PC-9 (cell line): ENCODE measurements at regions not wholly inside any gene's neighbourhood (a gene's known extent, or its start where the extent isn't known, plus 50 kb on each side); places are given as distances from the start of the nearest gene placed in this dataset.

ENCODE experiments used
- BruUV-seq: library from RNA; stranded (reverse); fragments of 400-500 nt; replicated peaks from 2 replicates; lab custom pipeline; 2021; lab: Mats Ljungman, UMichigan
- CTCF ChIA-PET: fragments of 300-600 bp; sonication (Branson Sonifier 250); formaldehyde crosslinking; loops from one replicate; lab custom pipeline; 2022; ENCODE audit warnings: antibody characterized with exemption; lab: Charles Lee
- POLR2A ChIA-PET: fragments of 300-600 bp; sonication (Branson Sonifier 250); formaldehyde crosslinking; loops from one replicate; lab custom pipeline; 2022; ENCODE audit warnings: antibody characterized with exemption; ENCODE audit not compliant: unreplicated experiment; lab: Charles Lee
- DNase-seq, 2 experiments: peaks; one replicate each; pipeline versions ENCODE4 v3.0.0 to v3.0.0-alpha.2; 2015 to 2022; ENCODE audit warnings: mixed read lengths in 1 of 2
- H2AFZ ChIP-seq: fragments of 200-600 bp; sonication (generic); 2 replicates; pipeline ENCODE4 v1.8.1; 2017; ENCODE audit warnings: antibody characterized with exemption
- H3F3A ChIP-seq: fragments of 200-600 bp; sonication (generic); 2 replicates; pipeline ENCODE4 v1.8.1; 2017; ENCODE audit warnings: antibody characterized with exemption, mild to moderate bottlenecking, low read depth; ENCODE audit not compliant: insufficient read depth
- H3K27ac ChIP-seq: fragments of 200-600 bp; sonication (generic); 2 replicates; pipeline ENCODE4 v1.6.1; 2016; ENCODE audit warnings: mixed run types
- H3K27me3 ChIP-seq: fragments of 200-600 bp; sonication (generic); 2 replicates; pipeline ENCODE4 v1.6.1; 2016; ENCODE audit warnings: low read depth, mixed run types; ENCODE audit not compliant: insufficient read depth
- H3K36me3 ChIP-seq: fragments of 200-600 bp; sonication (generic); 2 replicates; pipeline ENCODE4 v1.6.1; 2016; ENCODE audit warnings: low read depth, mixed run types
- H3K4me1 ChIP-seq: fragments of 200-600 bp; sonication (generic); replicated peaks from 2 replicates; pipeline ENCODE4 v1.6.1; 2016; ENCODE audit warnings: mixed run types; ENCODE audit not compliant: insufficient read depth
- H3K4me2 ChIP-seq: fragments of 200-600 bp; sonication (generic); 2 replicates; pipeline ENCODE4 v1.6.1; 2017; ENCODE audit warnings: mixed run types
- H3K4me3 ChIP-seq: fragments of 200-600 bp; sonication (generic); 2 replicates; pipeline ENCODE4 v1.6.1; 2016; ENCODE audit warnings: mixed run types
- H3K79me2 ChIP-seq: fragments of 200-600 bp; sonication (generic); 2 replicates; pipeline ENCODE4 v1.6.1; 2017; ENCODE audit warnings: low read depth, mixed run types
- H3K9me2 ChIP-seq: fragments of 200-600 bp; sonication (generic); 2 replicates; pipeline ENCODE4 v1.8.1; 2017; ENCODE audit warnings: mild to moderate bottlenecking; ENCODE audit not compliant: insufficient read depth
- H3K9me3 ChIP-seq: fragments of 200-600 bp; sonication (generic); 2 replicates; pipeline ENCODE4 v1.8.1; 2016; ENCODE audit warnings: low read depth; ENCODE audit not compliant: insufficient read depth
- H4K20me1 ChIP-seq: fragments of 200-600 bp; sonication (generic); 2 replicates; pipeline ENCODE4 v1.8.1; 2017; ENCODE audit not compliant: insufficient read depth
- CTCF ChIP-seq: fragments of 200-600 bp; sonication (generic); conservative IDR thresholded peaks from 2 replicates; pipeline ENCODE4 v1.6.1; 2017; ENCODE audit warnings: mixed run types, antibody characterized with exemption, mild to moderate bottlenecking, moderate library complexity
- EZH2 ChIP-seq: fragments of 200-600 bp; sonication (generic); IDR thresholded peaks from 2 replicates; pipeline ENCODE4 v1.8.0; 2017; ENCODE audit warnings: antibody characterized with exemption, low read depth
- intact Hi-C: fragments of 100-400 bp; cut with micrococcal nuclease; formaldehyde crosslinking; loops from one replicate; pipeline ENCODE4 v1.10.0; 2022; ENCODE audit not compliant: unreplicated experiment

- BruUV-seq = no TSS peak
- ChIA-PET POLR2A (no interaction called here), CTCF (no interaction called here)
- no peaks in the 10 kb centered on the region for H3K27me3 ChIP-seq
- no peak overlapping the region for H3K4me3 ChIP-seq
- H2AFZ ChIP-seq = no peak overlapping the region
- H3K36me3 ChIP-seq = no peaks in the 10 kb centered on the region
- no peak overlapping the region for H3K4me2 ChIP-seq
- no peaks in the 10 kb centered on the region for H4K20me1 ChIP-seq
- no peaks in the 10 kb centered on the region for H3K9me2 ChIP-seq
- TF ChIP-seq EZH2 (no peak), CTCF (no peak)
- no peak overlapping the region for H3K27ac ChIP-seq
- no peaks in the 10 kb centered on the region for H3K79me2 ChIP-seq
- H3K4me1 ChIP-seq = 0 out of 2 replicates have a peak, but pooled peaks cover under 1% of the 10 kb centered on the region
- no peak for DNase-seq
- peaks cover 2% of the 10 kb centered on the region; the same call in 1 of the 2 replicates for H3F3A ChIP-seq
- H3K9me3 ChIP-seq = peaks cover 4% of the 10 kb centered on the region; the same call in 1 of the 2 replicates
- intact Hi-C loops = loop anchor here (5.0 kb wide), 2 partner anchors 163 to 167 kb away; partner anchors contain the start of gene C11orf91
Observed at GRCh38 chr11:33539751-33540150, 160.9 kb downstream of the C11orf91 start.

- Histone ChIP-seq H3K27me3 (no peaks in the 10 kb centered on the region), H3K9me2 (no peaks in the 10 kb centered on the region), H3K9me3 (peaks cover 5% of the 10 kb centered on the region; the same call in 1 of the 2 replicates), H3K27ac (no peak overlapping the region), H2AFZ (no peak overlapping the region), H3K36me3 (no peaks in the 10 kb centered on the region), H3K4me1 (peaks cover 10% of the 10 kb centered on the region), H3K79me2 (no peaks in the 10 kb centered on the region), H3F3A (peaks cover 8% of the 10 kb centered on the region; the same call in 1 of the 2 replicates), H3K4me3 (no peak overlapping the region), H3K4me2 (no peak overlapping the region), H4K20me1 (no peaks in the 10 kb centered on the region)
- TF ChIP-seq EZH2 = no peak
- no peak for TF ChIP-seq CTCF
- no TSS peak for BruUV-seq
- ChIA-PET POLR2A (no interaction called here), CTCF (no interaction called here)
- intact Hi-C loops = no loop called here
- no peak for DNase-seq
Observed at GRCh38 chr11:33538726-33539125, 161.9 kb downstream of the C11orf91 start.

- POLR2A ChIA-PET = no interaction called here
Observed at GRCh38 chr11:33536178-33536577, 164.4 kb downstream of the C11orf91 start.

More at GRCh38 chr11:33536178-33536577, 164.4 kb downstream of the C11orf91 start:
- H4K20me1 ChIP-seq = no peaks in the 10 kb centered on the region
- intact Hi-C loops = no loop called here
- H3K27ac ChIP-seq = no peak overlapping the region
- no peak overlapping the region for H3K4me3 ChIP-seq
- BruUV-seq = no TSS peak
- DNase-seq = no peak
- no peaks in the 10 kb centered on the region for H3K9me2 ChIP-seq
- no peaks in the 10 kb centered on the region for H3K27me3 ChIP-seq
- no peak overlapping the region for H3K4me2 ChIP-seq
- peaks cover 8% of the 10 kb centered on the region; the same call in 1 of the 2 replicates for H3F3A ChIP-seq
- TF ChIP-seq CTCF (no peak), EZH2 (no peak)
- no peaks in the 10 kb centered on the region for H3K79me2 ChIP-seq
- H2AFZ ChIP-seq = no peak overlapping the region
- H3K9me3 ChIP-seq = peaks cover 5% of the 10 kb centered on the region; the same call in 1 of the 2 replicates
- peaks cover 12% of the 10 kb centered on the region for H3K4me1 ChIP-seq
- H3K36me3 ChIP-seq = no peaks in the 10 kb centered on the region
- CTCF ChIA-PET = no interaction called here
